ENCODE measurements at regions not wholly inside any gene's neighbourhood (a gene's known extent, or its start where the extent isn't known, plus 50 kb on each side); places are given as distances from the start of the nearest gene placed in this dataset.

DNA sequence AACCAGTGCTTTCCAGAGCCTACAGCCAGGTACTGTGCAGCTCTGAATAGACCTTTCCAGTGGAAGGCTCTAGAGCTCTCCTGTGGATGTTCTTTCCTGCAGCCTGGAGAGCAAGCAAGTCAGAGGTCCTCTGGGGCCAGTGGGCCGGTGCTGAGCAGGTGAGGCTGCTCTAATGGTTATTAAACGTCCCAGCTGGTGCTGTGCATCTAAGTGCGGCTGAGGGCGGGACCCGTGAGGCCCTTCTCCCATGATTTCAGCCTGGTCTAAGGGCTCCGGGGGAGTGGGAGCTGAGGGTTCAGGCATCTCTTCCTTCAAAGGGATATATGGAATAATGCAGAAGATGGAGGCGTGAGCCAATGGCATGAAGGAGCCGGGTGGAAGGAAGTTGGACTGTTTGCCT is 83.7 kb upstream of the SDK2 start:
- TF ChIP-seq CTCF (IDR thresholded peaks at IDR 0.05; ENCODE audit: poor library complexity, severe bottlenecking) (no peak), EZH2 (IDR thresholded peaks at IDR 0.05; ENCODE audit: borderline replicate concordance, insufficient read depth, low read length, poor library complexity, severe bottlenecking) (no peak), POLR2AphosphoS5 (IDR thresholded peaks at IDR 0.05) (no peak), TAF1 (IDR thresholded peaks at IDR 0.05; ENCODE audit: low read depth) (no peak), SMC3 (conservative IDR thresholded peaks at IDR 0.05; ENCODE audit: poor library complexity) (no peak), EP300 (conservative IDR thresholded peaks at IDR 0.05; ENCODE audit: poor library complexity, severe bottlenecking) (no peak), RAD21 (conservative IDR thresholded peaks at IDR 0.05) (no peak), MXI1 (conservative IDR thresholded peaks at IDR 0.05; ENCODE audit: poor library complexity, severe bottlenecking) (no peak)
- TF ChIP-seq, protein P1, sequence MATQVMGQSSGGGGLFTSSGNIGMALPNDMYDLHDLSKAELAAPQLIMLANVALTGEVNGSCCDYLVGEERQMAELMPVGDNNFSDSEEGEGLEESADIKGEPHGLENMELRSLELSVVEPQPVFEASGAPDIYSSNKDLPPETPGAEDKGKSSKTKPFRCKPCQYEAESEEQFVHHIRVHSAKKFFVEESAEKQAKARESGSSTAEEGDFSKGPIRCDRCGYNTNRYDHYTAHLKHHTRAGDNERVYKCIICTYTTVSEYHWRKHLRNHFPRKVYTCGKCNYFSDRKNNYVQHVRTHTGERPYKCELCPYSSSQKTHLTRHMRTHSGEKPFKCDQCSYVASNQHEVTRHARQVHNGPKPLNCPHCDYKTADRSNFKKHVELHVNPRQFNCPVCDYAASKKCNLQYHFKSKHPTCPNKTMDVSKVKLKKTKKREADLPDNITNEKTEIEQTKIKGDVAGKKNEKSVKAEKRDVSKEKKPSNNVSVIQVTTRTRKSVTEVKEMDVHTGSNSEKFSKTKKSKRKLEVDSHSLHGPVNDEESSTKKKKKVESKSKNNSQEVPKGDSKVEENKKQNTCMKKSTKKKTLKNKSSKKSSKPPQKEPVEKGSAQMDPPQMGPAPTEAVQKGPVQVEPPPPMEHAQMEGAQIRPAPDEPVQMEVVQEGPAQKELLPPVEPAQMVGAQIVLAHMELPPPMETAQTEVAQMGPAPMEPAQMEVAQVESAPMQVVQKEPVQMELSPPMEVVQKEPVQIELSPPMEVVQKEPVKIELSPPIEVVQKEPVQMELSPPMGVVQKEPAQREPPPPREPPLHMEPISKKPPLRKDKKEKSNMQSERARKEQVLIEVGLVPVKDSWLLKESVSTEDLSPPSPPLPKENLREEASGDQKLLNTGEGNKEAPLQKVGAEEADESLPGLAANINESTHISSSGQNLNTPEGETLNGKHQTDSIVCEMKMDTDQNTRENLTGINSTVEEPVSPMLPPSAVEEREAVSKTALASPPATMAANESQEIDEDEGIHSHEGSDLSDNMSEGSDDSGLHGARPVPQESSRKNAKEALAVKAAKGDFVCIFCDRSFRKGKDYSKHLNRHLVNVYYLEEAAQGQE (IDR thresholded peaks at IDR 0.05; ENCODE audit: borderline replicate concordance) = no peak

Data from neural cell (in vitro differentiated cells).